GM13976 (cell line): ENCODE measurements at regions not wholly inside any gene's neighbourhood (a gene's known extent, or its start where the extent isn't known, plus 50 kb on each side); places are given as distances from the start of the nearest gene placed in this dataset.

Experiments used
- DNase-seq: peaks from one replicate; pipeline ENCODE4 v3.0.0; 2012; ENCODE audit warnings: low spot score
- CTCF ChIP-seq: IDR thresholded peaks from 2 replicates; pipeline ENCODE4 v1.5.1; 2012; ENCODE audit warnings: borderline replicate concordance, mild to moderate bottlenecking; ENCODE audit not compliant: insufficient read depth; ENCODE audit errors: extremely low read depth, missing control alignments, control extremely low read depth
- in situ Hi-C: fragments of 300-500 bp; cut with MboI; formaldehyde crosslinking; loops from one replicate; pipeline ENCODE4 v1.12.0; 2022; ENCODE audit warnings: low sequenced_read_pairs, mixed read lengths, inconsistent platforms; ENCODE audit not compliant: unreplicated experiment

DNA sequence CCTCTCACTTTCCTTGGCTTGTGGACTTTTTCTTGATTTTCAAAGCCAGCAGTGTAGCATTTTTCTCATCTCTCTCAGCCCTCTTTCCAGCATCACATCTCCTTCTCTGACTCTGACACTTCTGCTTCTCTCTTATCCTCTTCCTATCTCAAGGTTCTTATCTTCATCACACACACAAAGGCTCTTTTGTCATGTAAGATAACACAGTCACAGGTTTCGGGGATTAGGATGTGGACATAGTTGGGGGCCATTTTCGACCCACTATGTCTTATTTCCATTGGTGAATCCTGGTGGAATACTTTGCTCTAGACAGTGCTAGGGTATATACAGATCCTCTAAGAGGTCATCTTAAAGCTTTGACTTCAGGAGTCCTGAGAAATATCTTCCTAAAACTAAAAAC, 719.3 kb upstream of the TBX3 start:
- no peak for DNase-seq
- in situ Hi-C loops, result no loop called here
- TF ChIP-seq CTCF, result no peak

- TF ChIP-seq CTCF, result no peak
- DNase-seq, result no peak
- in situ Hi-C loops, result no loop called here
Observed at GRCh38 chr12:115402443-115403180, 718.6 kb upstream of the TBX3 start.

DNA sequence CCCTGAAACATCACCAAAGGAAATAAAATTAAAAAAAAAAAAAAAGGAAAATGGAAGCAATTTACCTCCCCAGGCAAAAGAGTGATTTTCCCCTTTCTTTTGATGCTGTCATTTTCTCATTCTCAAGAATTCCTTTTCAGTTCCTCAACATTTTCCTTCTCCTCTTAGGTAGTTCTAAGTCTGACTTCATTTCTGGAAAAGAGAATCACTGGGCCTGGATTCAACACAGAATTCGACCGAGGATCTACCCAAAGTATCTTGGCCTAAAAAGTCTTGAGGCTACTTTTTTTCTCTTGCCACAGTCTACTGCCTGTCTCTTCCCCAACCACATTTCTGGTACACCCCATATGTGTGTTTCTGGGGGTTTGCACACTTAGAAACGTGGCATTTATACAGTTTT, 717.8 kb upstream of the TBX3 start:
- TF ChIP-seq CTCF, result no peak
- no peak for DNase-seq
- in situ Hi-C loops, result no loop called here

- in situ Hi-C loops, result no loop called here
- TF ChIP-seq CTCF, result no peak
Observed at GRCh38 chr12:115400011-115400410, 716.0 kb upstream of the TBX3 start.

GRCh38 chr12:115398311-115398781, 714.4 kb upstream of the TBX3 start:
- DNase-seq, result no peak
- TF ChIP-seq CTCF, result no peak
- in situ Hi-C loops, result no loop called here

More at GRCh38 chr12:115400011-115400410, 716.0 kb upstream of the TBX3 start:
- no peak for DNase-seq

DNA sequence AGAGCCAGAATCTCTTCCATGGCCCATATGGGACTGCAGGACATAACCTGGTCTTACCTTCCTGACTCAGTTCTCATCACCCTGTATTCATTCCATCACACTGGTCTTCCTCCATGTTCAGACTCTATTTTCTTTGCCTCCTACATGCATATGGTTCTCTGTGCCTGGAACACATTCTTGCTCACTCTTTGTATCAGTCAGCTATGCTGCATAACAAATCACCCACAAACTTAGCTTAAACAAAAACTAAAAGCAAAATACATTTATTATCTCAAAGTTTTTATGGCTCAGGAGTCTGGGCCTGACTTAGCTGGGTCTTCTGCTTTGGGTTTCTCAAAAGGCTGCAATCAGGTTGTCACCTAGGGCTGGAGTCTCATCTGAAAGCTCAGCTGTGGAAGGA, 712.6 kb upstream of the TBX3 start:
- TF ChIP-seq CTCF, result no peak
- DNase-seq, result no peak
- in situ Hi-C loops, result no loop called here

- in situ Hi-C loops, result no loop called here
- no peak for DNase-seq
- TF ChIP-seq CTCF, result no peak
Observed at GRCh38 chr12:115394496-115395220, 710.7 kb upstream of the TBX3 start.
